GM12875 (cell line): ENCODE measurements at regions not wholly inside any gene's neighbourhood (a gene's known extent, or its start where the extent isn't known, plus 50 kb on each side); places are given as distances from the start of the nearest gene placed in this dataset.
"Not testable (repeated sequence)": the region's sequence is repeated elsewhere in the genome, so short reads cannot be mapped to it uniquely, and the experiment has no call there.

Experiments
- H3K4me3 ChIP-seq: one replicate; pipeline ENCODE4 v1.5.1; 2011; ENCODE audit warnings: low read depth, low read length, control low read depth
- CTCF ChIP-seq: IDR thresholded peaks from 2 replicates; pipeline ENCODE4 v1.5.1; 2011; ENCODE audit warnings: low read depth, mild to moderate bottlenecking, control low read depth, inconsistent platforms, low read length, moderate library complexity, borderline replicate concordance; ENCODE audit not compliant: insufficient read depth

GRCh38 chr12:88365403-88365802, 214.9 kb downstream of the KITLG start:
- TF ChIP-seq CTCF: no peak
- H3K4me3 ChIP-seq: no peak overlapping the region

GRCh38 chr12:88366101-88366500, 214.2 kb downstream of the KITLG start:
- TF ChIP-seq CTCF: no peak
- H3K4me3 ChIP-seq: no peak overlapping the region

- no peak overlapping the region for H3K4me3 ChIP-seq
- no peak for TF ChIP-seq CTCF
Measured at GRCh38 chr12:88367231-88367630, 213.0 kb downstream of the KITLG start.

- not testable (repeated sequence) for H3K4me3 ChIP-seq
Measured at GRCh38 chr12:88368077-88368476, 212.2 kb downstream of the KITLG start.

- TF ChIP-seq CTCF: no peak
- no peak overlapping the region for H3K4me3 ChIP-seq
Measured at GRCh38 chr12:88371416-88372183, 208.7 kb downstream of the KITLG start.

GRCh38 chr12:88375306-88376305, 204.7 kb downstream of the KITLG start:
- no peak for TF ChIP-seq CTCF
- H3K4me3 ChIP-seq: no peak overlapping the region

GRCh38 chr12:88377973-88378372, 202.3 kb downstream of the KITLG start:
- H3K4me3 ChIP-seq: no peak overlapping the region
- TF ChIP-seq CTCF: no peak
